HG02798 (cell line): ENCODE measurements at regions not wholly inside any gene's neighbourhood (a gene's known extent, or its start where the extent isn't known, plus 50 kb on each side); places are given as distances from the start of the nearest gene placed in this dataset.
"Not testable (repeated sequence)": the region's sequence is repeated elsewhere in the genome, so short reads cannot be mapped to it uniquely, and the experiment has no call there.

Experiments
- ATAC-seq: cut with Tn5 transposase; IDR thresholded peaks from one replicate; pipeline ENCODE4 v1.9.1; 2021; ENCODE audit warnings: mild to moderate bottlenecking; ENCODE audit not compliant: unreplicated experiment, poor library complexity

DNA sequence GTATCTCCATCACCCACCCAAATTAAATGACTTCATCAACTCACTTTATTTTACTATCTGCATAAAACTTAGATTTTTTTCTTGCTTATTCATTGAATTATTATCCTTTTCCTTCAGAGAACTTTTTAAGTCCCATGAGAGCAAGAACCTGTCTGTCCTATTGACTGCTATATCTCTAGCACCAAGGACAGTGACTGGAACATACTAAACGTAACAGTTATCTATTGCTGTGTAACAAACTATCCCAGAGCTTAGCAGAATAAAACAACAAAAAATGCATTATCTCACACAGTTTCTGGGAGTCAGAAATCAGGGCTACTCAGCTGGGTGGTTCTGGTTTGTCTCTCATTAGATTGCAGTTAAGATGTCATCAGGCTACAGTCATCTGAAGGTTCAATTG is 401.7 kb upstream of the AUTS2 start:
- no peak for ATAC-seq

DNA sequence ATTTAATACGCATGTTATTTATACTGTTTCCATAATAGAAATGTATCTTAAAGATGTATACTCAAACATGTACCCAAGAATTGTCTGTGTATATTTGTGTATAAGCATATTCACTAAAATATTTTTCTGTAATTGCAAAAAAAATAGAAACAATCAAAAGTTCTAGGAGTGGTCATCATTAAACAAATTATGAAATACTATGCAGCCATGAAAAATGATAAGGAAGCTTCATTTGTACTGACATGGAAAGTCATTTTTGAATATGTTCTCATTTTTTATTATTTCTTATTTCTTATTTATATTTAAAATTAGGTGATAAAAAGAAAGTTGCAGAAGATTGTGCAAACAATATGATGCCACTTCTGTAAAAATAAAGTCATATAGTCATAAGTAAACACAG is 400.0 kb upstream of the AUTS2 start:
- ATAC-seq, result no peak

DNA sequence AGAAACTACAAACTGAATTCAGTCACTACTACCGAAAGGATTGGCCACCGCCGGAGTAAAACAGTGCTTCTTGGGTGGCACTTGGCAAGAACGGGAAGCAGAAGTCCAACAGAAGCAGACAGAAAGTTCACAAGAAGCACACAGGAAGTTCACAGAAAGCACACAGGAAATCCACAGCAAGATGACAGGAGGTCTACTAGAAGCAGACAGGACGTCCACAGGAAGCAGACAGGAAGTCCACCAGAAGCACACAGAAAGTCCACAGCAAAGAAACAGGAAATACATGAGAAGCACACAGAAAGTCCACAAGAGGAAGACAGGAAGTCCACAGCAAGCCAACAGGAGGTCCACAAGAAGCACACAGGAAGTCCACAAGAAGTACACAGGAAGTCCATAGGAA is 399.2 kb upstream of the AUTS2 start:
- ATAC-seq, result no peak

DNA sequence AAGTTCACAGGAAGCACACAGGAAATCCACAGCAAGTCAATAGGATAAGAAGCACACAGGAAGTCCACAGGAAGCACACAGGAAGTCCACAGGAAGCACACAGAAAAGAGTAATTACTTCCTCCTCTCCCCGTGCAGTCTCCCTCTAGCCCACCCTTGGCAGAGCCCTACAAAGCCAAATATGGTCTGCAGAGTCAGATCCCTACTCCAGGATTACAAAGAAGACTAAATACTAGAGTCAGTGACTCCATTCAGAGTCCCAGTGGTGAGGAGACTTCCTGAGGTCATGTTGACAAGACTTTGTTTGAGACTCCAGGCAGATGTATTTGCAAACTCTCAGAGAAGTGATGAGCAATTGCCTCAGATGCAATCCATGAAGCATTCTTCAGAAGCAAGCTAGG is 398.6 kb upstream of the AUTS2 start:
- no peak for ATAC-seq

DNA sequence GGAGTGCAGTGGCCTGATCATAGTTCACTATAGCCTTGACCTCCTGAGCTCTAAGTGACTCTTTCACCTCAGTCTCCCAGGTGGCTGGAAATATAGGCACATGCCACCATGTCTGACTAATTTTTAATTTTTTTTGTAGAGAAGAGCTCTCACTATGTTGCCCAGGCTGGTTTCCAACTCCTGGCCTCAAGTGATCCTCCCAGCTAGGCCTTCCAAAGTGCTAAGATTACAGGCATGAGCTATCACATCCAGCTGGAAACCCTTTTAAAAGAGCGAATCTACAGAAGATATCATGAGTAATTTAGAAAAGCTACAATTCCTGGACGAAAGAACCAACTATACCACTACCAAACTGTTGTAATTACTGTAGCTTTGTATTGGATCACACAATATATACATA is 394.4 kb upstream of the AUTS2 start:
- ATAC-seq, result no peak

DNA sequence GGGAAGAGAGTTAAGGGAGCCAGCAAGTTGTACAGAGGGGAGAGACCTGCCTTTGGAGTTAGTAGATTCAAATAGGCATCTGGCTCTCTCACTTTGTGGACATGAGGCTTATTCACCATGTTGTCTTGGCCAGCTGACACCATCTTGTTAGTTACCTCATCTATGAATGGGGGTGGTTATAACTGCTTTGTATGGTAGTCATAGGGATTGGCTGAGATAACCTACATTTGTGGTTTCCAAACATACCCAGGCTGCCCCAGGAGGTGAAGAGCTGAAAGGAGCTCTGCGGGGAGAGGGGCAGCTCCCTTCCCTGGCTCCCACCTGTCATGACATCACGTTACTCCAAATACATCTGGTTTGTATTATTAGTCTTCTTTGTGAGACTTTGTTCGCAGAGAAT is 393.3 kb upstream of the AUTS2 start:
- ATAC-seq, result no peak

DNA sequence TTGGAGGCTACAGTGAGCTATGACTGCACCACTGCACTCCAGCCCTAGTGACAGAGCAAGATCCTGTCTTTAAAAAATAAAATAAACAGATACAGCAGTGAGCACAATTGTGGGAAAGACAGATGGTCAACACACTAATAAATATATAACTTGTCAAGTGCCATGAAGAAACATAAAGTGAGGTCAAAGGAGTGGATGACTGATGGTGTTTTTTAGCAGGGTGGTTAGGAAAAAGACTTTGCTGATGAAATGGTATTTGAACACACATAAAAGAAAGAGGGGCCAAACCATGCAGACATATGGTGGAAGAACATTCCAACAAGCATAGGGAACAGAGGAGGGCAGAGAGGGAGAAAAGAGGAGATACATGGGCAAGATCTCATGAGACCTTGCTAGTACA is 392.7 kb upstream of the AUTS2 start:
- no peak for ATAC-seq

DNA sequence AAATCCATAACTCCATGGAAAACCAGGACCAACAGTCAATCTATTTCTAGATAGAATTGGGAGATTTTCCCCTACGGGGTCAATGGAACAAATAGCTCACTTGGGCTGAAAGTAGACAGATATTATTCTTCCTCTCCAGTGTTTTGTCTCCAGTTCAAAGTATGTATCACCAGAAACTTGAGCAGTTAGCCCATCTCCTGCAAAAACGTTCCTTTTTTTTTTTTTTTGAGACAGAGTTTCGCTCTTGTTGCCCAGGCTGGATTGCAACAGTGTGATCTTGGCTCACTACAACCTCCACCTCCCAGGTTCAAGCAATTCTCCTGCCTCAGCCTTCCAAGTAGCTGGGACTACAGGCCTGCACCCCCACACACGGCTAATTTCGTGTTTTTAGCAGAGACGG is 390.0 kb upstream of the AUTS2 start:
- no peak for ATAC-seq

DNA sequence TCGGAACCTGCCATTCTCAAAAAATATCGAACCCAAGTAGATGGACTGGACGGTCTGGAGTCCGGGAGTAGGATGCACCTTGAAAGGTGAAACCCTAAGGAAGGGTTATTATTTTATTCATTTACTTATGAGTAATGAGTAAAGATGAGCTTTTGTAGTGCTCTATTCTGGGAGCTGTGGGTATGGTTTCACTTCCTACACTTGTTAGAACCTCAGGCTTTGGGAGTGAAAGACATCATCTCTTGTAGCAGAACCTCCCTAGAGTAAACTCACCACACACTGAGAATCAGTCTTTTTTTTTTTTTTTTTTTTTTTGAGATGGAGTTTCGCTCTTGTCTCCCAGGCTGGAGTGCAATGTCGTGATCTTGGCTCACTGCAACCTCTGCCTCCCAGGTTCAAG is 389.4 kb upstream of the AUTS2 start:
- peak; percentile 88 for ATAC-seq

DNA sequence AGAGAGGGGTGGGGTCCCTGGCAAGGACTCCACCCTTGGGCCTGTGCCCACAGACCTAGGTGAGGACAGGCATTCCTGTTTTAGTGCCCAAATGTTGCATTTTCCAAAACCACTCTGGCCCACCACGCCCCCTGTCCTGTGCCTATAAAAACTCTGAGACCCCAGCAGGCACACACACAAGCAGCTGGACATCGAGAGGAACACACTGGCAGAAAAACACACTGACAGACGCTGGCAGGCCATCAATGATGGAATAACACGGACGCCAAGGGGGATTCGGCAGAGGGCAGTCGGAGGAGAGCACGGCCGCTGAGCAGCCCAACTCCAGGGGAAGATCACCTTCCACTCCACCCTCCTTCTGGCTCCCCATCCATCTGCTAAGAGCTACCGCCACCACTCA is 386.9 kb upstream of the AUTS2 start:
- ATAC-seq, result no peak

DNA sequence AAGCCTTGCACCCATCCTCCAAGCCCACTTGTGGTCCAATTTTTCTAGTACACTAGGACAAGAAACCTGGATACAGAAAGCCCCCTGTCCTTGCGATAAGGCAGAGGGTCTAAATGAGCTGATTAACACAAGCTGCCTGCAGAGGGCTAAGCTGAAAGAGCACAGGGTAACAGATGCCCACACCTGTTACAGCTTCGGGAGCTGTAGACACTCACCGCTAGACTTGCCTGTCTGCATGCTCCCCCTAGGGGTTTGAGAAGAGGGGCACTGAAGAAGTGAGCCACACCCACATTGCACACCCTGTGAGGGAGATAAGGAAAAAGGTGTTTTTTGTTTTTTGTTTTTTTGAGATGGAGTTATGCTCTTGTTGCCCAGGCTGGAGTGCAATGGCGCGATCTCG is 386.5 kb upstream of the AUTS2 start:
- peak; percentile 42 for ATAC-seq

DNA sequence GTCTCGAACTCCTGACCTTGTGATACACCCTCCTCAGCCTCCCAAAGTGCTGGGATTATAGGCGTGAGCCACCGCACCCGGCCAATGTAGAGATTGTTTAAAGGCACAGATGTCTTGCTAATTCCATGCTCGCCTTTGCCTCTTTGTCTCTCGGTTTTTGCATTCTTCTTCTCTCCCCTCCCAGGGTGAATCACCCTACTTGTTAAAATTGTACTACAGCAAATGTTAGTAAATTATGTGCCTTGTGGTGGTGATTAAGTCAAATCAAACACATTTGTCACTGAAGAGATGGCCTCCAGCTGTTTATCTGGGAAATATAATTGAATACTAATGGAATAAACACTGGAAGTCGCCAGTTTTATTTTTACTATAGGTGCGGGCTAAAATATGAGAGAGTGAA is 384.4 kb upstream of the AUTS2 start:
- ATAC-seq, result no peak

DNA sequence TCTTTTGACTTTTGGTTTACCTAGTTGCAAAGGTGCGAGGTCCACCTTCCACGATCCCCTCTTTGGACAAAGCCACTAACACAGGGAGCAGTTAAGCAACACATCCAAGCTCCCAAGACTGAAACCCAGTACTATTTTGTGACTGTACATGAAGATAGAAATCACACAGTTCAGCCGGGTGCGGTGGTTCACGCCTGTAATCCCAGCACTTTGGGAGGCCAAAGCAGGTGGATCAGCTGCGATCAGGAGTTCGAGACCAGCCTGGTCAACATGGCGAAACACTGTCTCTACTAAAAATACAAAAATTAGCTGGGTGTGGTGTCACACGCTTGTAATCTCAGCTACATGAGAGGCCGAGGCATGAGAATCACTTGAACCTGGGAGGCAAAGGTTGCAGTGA is 382.8 kb upstream of the AUTS2 start:
- ATAC-seq, result not testable (repeated sequence)

DNA sequence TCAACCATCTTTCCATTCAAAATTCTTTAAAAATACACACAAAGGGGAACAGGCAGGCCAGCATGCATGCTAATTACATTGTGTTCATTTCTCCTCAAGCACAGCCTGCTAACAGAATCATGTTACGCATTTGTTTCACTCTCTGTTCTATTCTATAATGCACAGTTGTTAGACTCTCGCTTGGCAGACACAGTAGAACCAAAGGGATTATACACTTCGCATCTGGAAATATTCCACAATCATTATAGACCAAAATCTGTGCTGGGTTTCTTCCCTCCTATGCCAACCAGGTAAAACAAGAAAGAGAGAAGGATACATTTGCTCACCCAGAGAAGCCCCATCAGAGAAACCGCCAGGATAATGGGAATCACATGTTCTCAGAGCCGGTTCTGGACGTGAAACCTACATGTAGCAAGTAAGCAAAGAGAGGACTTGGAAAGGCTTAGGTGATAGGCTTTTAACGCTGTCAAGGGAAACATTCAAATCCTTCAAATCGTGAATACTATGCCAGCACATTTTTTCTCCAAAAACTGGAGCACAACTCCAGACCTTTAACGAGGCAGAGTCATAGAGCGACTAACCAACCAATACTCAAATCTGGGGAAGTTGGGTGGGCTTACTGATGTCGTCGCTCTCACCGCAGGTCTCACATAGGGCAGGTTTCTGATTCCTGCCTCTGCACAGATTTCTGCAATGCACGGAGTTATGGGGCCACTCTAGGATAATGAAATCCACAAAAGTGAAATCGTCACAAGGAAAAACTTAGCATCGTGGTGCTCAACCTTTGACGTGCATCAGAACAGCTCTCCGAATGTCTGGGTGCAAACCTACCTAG is 380.5 kb upstream of the AUTS2 start:
- ATAC-seq, result no peak

DNA sequence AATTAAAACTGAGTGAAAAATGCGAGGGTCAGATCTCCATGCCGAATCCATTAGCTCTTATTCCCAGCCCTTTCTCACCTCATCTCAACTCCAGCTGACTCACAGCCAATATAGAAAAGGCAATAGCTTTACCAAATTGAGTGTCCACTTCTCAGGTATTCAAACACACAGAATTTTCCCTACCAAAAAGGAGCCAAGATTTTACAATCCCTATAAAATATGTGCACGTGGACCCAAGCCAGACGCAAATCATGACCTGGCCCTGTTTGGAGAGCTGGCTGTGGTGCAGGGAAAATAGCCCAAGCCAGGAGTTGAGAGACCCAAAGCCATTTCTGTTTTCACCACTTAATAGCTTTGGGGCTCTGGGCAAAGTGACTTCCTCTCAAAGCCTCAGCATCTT is 379.7 kb upstream of the AUTS2 start:
- ATAC-seq, result no peak

DNA sequence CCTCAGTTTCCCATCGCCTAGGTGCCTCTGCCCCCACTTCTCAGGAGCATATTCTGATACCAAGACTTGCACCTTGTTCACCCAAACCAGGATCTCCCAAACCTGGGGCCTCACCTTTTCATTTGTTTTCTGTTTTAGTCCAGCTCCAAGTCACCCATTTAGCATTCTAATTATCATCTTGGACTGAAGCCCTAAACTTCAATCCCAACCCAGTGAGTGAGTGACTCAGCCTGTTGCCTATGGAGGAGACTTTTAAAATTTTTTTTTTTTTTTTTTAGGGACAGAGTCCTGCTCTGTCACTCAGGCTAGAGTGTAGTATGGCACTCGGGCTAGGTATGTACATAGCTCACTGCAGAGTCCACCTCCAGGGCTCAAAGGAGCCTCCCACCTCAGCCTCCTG is 378.9 kb upstream of the AUTS2 start:
- no peak for ATAC-seq

DNA sequence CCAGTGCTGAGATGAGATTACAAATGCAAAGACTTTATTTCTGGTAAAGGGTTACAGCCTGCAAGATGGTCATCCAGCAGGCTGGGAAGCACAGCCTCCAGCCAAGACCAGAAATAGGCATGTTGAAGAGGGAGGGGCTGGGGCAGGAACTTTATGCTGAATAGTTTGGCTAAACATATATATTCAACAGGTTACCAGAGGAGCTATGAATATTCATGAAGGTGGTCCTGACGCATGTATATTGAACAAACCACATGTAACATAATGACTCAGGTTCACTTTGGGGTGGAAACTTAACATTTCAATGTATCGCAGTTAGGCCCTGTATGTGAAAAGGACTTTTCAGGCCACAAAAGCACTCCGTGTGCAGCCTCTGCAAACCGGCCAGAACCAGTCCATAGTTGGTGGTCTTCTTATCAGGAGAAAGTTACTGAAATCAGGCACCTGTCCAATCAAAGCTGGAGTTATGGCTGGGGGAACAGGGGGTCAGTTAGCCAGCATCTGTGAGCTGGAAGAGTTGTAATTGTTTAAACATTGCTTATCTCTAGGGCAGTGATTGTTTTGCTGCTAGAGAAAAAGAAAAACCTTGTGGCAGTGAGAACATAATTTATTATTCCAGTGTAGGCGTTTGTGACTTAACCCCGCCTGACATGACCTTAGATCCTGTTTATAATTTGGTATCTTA is 372.9 kb upstream of the AUTS2 start:
- no peak for ATAC-seq

DNA sequence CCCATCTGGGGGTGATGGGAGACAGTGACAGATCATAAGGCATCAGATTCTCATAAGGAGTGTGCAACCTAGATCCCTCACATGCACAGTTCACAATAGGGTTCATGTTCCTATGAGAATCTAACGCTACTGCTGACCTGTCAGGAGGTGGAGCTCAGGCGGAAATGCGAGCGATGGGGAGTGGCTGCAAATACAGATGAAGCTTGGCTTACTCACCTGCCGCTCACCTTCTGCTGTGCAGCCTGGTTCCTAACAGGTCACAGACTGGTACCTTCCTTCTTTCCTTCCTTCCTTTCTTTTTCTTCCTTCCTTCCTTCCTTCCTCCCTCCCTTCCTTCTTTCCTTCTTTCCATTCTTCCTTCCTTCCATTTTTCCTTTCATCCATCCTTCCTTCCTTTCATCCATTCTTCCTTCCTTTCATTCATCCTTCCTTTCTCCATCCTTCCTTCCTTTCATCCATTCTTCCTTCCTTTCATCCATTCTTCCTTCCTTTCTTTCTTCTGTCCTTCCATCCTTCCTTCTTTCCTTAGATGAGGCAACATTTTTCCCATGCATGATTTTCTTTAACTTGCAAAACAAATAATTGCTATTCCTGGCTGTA is 370.0 kb upstream of the AUTS2 start:
- ATAC-seq, result no peak

DNA sequence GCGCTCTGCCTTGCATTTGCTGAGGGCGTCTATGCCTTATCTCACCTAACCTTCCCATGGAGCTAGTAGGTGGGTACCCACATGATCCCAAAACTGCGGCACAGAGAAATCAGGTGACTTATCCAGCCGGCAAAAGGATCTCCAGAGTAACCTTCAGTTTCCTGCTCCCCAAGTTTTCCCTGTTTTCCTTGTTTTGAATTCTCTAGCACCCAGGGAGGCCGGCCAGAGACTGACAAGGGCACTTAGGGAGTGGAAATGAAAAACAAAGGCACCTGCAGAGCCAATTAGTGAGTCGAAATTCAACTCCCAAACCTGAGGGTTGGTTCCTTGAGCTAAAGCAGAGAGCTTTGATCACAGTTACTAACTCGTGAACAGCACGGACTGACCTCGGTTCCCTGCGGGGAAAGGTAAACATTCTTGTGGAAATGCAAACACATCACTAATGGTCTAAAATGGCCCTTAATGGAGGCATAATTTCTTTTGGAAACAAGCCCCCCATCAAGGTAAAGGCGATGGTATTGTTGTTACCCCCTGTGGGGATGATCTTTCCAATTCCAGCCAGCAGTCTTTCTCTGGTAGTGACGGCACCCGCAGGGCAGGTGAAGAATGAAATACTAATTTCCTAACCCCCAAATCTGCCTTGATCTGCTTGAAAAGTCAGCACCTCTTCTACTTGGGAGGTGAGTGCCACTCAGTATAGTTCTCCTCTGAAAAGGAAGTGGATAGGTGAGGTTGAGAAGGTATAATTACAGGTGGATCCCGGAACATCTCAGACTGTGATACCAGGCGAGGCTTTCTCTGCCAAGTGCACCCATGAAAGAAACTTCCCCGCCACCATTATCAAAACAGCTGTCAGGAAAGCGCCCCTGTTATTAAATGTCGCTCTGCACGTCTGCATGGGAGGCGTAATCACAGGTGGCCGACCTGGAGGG is 365.6 kb upstream of the AUTS2 start:
- ATAC-seq, result no peak

DNA sequence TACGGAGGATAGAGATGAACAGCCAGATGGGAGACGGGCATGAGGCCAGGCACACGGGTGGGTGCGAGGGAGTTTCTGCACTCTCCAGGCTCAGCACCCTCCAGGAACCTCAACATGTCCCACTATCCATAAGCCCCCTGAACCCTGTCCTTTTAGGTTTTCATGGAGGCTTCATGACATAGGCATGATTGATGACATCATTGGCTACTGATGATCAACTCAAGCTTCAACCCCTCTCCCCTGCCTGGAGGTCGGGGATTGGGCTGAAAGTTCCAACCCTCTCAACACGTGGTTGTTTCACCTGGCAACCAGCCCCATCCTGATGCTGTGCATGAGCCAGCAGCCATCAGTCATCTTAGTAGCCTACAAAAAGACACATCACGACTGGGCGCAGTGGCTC is 360.7 kb upstream of the AUTS2 start:
- no peak for ATAC-seq

DNA sequence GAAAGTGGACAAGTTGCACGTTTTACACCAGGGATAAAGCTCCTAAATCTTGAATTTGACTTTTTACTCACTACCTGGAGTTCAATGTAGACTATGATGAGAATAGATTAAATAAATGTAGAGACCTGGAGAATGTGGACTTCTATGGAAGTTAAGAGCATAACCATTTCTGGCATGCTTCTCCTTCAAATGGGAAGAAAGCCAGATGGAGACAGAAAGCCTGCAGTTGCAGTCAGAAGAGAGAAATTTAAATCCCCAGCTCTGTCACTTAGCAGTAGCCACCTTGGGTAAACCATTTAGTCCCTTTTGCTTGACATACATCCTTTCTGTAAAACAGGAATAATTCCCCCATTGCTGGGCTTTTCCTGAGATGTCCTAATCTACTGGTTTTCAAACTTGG is 355.3 kb upstream of the AUTS2 start:
- no peak for ATAC-seq
